ENCODE measurements at regions not wholly inside any gene's neighbourhood (a gene's known extent, or its start where the extent isn't known, plus 50 kb on each side); places are given as distances from the start of the nearest gene placed in this dataset.
A peak's percentile ranks its signal among the peaks of the same experiment; 100 is the strongest.

GRCh38 chr12:40473962-40474361 is 218.3 kb upstream of the CNTN1 start:
- ChIA-PET POLR2A (no interaction called here), CTCF (interaction anchor here (0.6 to 1.6 kb wide), 5 partner anchors 27 to 147 kb away, joined by 3 to 7 read pairs (median 3); no protein-coding TSS in a partner anchor), RAD21 (ENCODE audit: unreplicated experiment) (interaction anchor here (0.8 to 1.6 kb wide), 5 partner anchors 13 to 87 kb away, joined by 3 to 6 read pairs (median 3); no protein-coding TSS in a partner anchor), SMC1A (ENCODE audit: uncharacterized antibody, unreplicated experiment) (interaction anchor here (1.0 to 4.1 kb wide), 8 partner anchors 10 to 86 kb away, joined by 3 to 10 read pairs (median 3); no protein-coding TSS in a partner anchor)
- Histone ChIP-seq H3K9me3 (replicated peaks; ENCODE audit: control insufficient read depth, insufficient read depth, low read length) (no peaks in the 10 kb centered on the region), H2AFZ (ENCODE audit: control insufficient read depth, low read depth, low read length) (no peak overlapping the region), H3K4me1 (ENCODE audit: control insufficient read depth, insufficient read depth, low read length) (no peaks in the 10 kb centered on the region), H3K36me3 (ENCODE audit: control insufficient read depth in 2 of 2, insufficient read depth in 2 of 2, low read length in 1 of 2) (no peaks in the 10 kb centered on the region), H3K9ac (ENCODE audit: control insufficient read depth, insufficient read depth, low read length) (no peak overlapping the region), H3K4me2 (ENCODE audit: control insufficient read depth, insufficient read depth) (no peak overlapping the region), H3K4me3 (no peak overlapping the region), H3K27ac (ENCODE audit: control insufficient read depth, insufficient read depth) (no peak overlapping the region), H3K27me3 (replicated peaks in 1 of 2; ENCODE audit: control insufficient read depth in 2 of 2, insufficient read depth in 2 of 2, low read length in 1 of 2) (no peaks in the 10 kb centered on the region), H3K79me2 (ENCODE audit: control insufficient read depth, insufficient read depth, low read length) (no peaks in the 10 kb centered on the region), H4K20me1 (ENCODE audit: control insufficient read depth, insufficient read depth) (no peaks in the 10 kb centered on the region)
- FAIRE-seq (no peak), DNase-seq (ENCODE audit: low read depth, low spot score) (no peak), ATAC-seq (peak; percentile 86)
- intact Hi-C loops (cut with micrococcal nuclease; ENCODE audit: unreplicated experiment) (no loop called here), in situ Hi-C loops (cut with MboI) (no loop called here)
- BruUV-seq (replicated peaks) = no TSS peak
- WGBS (ENCODE audit: insufficient coverage, insufficient replicate concordance, low lambda C conversion rate, missing lambda C conversion rate) = 47% methylated on average over 5 of the region's 5 CpGs
- TF ChIP-seq CBFB (IDR thresholded peaks at IDR 0.05; ENCODE audit: low read depth) (no peak), RELB (IDR thresholded peaks at IDR 0.05; ENCODE audit: low read depth) (peak; percentile 46; the same call in 1 of the 2 replicates), SUZ12 (IDR thresholded peaks at IDR 0.05; ENCODE audit: unreplicated experiment) (no peak), SKIL (IDR thresholded peaks at IDR 0.05; ENCODE audit: low read depth, poor library complexity, severe bottlenecking) (no peak)

All from GM12878 (cell line).